ENCODE measurements at regions not wholly inside any gene's neighbourhood (a gene's known extent, or its start where the extent isn't known, plus 50 kb on each side); places are given as distances from the start of the nearest gene placed in this dataset.
"Not testable (repeated sequence)": the region's sequence is repeated elsewhere in the genome, so short reads cannot be mapped to it uniquely, and the experiment has no call there.

DNA sequence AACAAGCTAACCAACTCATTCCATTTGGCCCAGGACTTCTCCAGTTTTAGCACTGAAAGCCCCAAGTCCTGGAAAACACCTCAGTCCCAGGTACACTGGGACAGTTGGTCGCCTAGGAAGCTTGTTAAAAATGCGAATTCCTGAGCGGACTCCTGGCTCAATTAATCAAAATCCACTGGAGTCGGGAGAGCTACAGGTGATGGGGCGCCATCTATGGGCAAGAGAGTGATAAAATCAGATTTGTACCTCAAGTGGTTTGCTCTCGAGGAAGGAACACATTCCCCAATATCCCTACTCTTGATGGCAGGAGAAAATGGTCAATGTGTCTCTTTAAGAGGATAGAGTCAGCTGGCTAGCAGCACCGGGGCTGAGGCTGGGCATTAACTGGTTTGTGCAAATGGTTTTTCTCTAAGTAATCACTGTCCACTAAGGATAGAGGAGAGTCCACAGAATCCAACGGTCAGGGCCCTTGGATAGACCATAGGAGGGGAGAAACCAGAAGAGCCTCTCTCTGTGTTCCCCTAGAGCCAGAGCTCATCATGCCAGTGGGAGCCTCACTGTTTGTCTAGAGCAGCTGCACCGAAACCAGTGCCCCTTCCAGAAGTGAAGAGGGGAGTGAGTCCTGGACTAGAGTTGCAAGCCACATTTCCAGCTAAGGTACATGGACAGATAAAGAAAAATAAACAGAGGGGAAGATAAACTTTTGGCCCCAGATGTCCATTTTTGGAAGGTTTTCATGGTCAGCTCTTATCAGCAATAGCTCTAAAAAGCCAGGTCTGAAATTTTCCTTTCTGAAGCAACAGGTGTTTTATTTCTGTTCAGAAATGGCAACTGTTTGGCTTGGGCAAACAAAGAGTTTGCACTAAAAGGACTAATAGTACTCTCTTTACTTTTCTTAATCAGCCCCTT lies 148.5 kb downstream of the TENT5C start:
- peak; percentile 41 to 46 for DNase-seq

DNA sequence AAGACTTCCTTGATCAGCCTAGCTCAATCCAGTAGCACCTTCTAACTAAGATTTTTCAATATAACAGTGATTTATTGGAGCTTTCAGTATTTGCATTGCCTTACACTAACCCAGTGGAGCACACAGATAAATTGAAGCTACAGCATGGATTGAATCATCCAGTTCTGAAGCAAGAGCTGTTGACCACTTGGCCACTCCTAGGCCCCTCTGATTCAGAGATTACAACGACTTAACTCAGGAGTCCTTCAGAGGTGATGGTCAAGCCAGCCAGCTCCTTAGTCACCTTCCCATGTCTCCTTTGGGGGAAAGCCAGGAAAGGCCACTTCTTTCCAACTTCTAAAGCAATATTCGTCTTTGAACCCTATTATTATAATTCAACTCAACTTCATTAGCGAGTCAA lies 151.8 kb downstream of the TENT5C start:
- no peak for DNase-seq

DNA sequence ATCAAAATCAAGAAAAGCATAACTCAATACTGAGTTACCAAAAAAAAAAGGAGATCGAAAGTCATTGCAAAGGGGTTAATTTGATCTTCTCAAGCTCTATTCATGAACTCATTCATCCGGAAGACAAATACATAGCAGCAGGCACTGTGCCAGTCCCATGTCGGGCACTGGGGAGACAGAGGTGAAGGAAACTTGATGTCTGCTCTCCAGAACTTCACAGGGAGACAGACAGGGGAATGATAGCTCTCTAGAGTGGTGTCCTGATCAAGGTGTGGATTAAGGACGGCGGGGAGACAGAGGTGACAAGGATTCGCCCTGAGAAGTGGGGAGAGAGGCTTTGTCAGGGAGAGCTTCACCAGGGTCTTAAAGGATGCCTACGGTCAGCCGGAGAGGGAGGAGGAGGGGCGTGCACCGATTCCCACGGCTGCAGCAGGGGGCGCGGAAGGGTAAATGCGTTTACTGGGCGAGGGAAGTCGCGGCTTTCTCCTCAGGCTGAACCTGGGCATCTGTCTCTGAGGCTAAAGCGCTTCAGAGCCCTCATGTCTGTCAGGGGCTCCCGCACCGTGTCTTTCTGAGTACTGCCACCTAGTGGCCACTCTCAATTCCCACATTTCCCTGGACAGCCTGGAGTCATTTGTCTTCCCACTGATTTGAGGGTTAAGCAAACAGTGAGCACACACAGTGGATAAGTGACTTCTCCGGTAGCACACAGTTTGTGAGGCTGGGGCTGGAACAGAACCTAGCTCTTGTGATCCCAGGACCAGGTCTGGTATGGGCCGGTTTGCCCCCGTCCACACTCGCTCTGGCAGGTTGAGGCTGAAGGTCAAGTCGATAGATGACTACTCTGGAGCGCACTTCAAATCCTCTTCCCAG lies 152.8 kb downstream of the TENT5C start:
- DNase-seq: peak; percentile 59 to 75

DNA sequence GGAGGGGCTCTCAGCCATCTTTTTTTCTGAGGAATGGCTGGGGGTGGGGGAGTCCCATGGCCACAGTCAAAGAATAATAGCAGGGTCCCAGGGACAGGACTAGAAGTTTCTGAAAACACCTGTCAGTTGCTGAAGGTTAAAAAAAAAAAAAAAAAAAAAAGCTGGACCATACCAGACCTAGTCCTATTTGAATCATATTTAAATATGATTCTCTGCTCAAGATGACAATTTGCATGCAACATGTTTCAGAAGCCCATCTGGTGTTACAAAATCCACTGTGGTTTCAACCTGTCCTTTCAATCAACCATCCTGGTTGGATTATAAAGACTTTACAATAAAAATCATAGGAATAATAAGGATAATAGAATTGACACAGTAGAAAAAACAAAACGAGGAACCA lies 153.7 kb downstream of the TENT5C start:
- DNase-seq: no peak

DNA sequence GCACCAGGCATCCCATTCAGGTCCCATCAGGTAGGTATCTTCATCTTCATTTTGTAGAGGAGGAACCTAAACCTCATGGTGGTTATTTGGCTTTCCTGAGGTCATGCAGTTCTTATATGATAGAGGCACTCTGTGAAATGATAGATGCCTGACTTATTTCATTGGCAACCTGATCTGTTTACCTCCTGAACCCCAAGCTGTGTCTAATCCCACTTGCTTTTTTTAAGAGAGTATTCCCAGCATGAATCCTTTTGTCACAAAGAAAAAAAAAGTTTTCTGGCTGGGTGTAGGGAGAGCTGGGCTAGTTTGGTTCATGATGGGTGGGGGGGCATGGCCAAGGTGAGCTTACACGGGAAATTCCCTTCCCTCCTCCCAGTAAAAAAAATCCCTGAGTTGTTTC lies 154.2 kb downstream of the TENT5C start:
- no peak for DNase-seq

DNA sequence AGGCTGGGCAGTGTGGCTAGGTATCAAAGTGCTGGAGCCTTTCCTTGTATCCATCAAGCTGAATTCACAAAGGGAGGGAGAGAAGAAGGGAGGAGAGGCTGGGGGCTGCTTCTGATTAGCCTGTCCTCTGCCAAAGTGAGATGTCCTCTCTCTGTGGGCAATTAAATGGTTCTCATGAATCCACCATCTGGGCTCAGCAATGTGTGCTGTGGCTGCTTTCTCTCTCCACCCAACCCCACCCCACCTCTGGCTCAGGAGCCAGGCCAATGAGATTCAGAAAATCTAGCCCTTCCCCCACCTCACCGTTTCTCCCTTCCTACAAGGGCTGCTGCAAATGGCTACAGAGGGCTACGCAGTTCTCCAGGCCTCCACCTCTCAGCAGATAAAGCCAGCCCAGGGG lies 154.6 kb downstream of the TENT5C start:
- no peak for DNase-seq

DNA sequence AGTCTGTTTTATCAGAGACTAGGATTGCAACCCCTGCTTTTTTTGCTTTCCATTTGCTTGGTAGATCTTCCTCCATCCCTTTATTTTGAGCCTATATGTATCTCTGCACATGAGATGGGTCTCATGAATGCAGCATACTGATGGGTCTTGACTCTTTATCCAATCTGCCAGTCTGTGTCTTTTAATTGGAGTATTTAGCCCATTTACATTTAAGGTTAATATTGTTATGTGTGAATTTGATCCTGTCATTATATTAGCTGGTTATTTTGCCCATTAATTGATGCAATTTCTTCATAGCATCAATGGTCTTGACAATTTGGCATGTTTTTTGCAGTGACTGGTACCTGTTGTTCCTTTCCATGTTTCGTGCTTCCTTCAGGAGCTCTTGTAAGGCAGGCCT lies 161.7 kb downstream of the GDAP2 start:
- DNase-seq: not testable (repeated sequence)

DNA sequence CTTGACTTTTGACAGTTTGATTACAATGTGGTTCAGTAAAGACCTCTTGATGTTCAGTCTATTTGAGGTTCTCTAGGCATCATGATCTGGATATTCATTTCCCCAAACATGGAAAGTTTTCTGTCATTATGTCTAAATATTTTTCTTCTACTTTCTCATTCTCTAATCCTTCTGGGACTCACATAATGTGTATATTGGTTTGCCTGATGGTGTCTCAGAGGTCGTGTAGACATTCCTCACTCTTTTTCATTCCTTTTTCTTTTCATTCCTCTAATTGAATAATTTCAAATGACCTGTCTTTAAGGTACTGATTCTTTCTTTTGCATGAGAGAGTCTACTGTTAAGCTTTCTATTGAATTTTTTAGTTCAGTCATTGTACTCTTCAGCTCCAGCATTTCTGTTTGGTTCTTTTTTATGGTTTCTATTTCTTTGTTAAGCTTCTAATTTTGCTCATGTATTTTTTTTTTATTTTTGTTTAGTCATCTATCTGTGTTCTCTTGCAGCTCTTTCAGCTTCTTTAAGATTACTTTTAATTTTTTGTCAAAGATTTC lies 158.4 kb downstream of the GDAP2 start:
- no peak for DNase-seq

DNA sequence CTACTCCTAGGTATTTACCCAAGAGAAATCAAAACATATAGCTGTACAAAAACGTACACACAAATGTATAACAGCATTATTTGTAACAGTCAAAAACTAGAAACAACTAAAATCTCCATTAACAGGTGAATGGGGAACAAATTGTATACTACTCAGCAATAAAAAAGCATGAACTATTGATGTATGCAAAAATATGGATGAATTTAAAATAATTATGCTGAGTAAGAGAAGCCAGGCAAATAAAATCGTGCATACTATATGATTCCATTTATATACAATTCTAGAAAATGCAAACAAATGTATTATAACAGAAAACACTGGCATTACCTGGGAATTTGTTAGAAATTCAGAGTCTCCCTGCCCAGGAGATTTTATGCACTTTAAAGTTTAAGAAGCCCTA lies 150.1 kb downstream of the GDAP2 start:
- DNase-seq: no peak

DNA sequence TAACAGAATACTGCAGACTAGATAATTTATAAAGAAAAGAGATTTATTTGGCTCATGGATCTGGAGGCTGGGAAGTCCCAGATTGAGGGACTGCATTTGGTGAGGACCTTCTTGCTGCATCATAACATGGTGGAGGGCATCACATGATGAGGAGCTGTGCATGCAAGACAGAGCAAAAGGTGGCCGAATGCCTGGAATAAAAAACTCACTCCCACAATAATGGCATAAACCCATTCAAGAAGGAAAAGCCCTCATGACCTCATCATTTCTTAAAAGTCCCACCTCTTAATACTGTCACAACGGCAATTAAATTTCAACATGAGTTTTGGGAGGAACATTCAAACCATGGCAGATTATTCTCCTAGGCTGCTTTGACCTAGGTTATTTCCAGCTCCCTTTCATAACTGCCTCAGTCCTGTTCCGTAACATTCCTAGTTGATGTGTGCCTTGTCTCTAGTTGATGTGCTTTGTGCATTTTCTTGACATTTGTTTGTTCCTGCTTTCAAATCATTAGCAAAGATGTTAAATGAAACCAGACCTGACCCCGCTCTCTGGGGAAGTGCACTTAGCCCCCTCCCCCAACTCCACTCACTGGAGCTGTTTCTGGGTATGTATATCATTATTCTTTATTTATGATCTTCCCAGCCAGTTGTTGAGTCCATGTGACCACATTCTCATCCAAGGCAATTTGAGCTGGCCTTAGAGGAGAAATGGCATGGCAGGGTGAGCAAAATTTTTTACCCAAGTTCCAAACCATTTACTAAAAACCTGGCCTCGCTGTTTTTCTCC lies 148.5 kb downstream of the GDAP2 start:
- DNase-seq: no peak

DNA sequence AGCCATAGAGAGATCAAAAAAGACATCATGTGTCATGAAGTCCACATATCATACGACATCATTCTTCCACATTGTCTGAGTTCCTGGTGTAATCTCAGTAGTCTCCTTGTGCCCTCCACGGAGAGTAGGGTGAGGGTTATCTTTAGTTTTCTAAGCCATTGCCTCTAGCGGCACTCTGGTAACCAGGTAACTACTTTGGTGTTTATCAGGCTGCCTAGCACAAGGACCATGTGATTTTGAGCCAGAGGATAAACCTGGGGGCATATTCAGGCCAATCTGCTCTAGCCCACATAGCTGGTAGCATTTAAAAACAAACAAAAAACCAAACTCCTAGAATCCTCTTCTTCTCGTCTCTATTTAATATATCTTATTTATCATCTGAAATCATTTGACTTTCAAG lies 147.4 kb downstream of the GDAP2 start:
- no peak for DNase-seq

DNA sequence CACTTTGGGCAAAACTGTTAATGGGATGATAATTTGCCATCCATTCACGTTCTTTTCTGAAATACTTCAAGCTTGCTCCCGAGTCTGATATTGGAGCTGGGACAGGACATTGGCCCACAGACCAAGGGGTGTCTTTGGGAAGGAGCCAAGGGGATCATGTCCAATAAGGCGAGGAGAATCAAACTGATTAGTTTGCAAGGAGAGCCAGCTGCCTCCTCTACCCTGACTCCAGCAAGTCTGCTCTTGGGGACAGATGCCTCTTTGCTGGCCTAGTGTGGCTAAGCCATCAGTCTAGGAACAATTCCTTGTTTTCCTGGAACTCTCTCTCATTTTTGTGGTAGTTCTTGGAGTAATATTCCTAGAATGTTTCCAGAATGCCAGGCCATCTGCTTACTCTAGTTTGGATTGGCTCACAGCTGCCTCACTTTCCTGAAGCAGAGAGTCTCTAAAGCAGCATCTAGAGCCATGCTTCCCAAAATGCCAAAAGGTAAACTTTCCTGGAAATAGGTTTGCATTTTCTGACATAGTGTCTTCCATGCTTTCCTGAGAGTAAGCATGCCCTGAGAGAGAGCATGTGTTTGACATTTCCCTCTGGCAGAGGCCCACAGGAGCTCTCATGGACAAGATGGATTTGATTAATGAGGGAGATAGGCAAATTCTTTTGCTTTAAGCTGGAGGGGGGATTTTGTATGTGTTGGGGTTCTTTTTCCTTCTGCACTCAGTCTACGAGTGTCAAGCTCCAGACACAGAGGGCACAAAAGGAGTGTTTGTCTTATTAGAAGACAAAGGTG lies 145.6 kb downstream of the GDAP2 start:
- DNase-seq: no peak

DNA sequence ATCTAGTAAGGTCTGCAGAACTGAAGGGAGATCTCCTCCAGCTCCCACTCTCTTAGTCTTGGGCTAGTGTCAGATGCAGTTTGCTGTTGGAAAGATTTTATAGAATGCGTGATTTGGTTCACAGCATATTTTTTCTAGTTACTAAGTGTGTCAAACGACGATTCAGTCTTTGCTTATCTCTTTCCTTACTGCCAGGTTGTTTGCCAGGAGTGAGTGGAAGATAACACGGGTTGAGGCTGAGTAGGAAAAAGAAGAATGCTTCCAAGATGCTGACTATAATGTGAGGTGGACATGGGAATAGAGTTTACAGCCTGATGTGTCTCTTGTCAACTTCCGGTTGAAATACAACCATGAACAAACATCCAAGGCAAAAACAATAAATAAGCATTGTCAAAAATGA lies 141.4 kb downstream of the GDAP2 start:
- DNase-seq: no peak

DNA sequence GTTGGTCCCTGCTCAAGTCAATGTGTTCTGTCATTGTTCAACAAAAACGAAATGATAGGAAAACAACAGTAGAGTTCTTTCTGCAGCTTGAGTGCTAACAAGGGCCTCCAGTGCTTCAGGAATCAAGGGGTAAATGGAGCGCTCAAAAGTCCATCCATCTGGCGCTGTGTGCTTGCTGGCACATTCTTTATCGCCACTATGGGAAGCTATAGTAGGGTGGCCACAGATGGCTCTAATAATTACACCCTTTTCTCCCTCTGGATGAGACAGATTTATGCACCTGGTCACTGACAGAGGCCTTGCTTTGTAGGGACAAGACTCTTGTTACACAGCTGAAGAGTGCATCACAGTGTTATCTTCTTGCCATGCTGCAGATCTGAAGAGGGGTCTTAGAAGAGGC lies 136.0 kb downstream of the GDAP2 start:
- no peak for DNase-seq

DNA sequence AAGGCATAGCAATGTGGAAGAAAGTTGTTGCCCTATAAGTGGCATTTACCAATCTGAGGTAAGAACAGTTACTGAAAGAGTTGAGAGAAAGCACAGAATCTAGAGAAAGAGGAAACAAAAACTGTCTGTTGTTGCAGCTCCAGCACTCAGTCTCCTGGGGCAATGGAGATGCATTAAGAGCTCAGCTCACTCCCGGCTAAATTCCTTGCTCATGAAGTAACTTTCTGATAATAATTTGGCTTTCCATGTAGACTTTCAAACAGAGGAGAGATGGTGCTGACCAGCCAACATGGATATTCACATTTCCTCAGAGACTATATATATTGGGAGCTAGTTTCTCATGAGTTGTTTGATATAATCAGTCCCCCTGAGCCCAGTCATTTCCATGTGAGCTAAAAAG lies 135.3 kb downstream of the GDAP2 start:
- DNase-seq: no peak

DNA sequence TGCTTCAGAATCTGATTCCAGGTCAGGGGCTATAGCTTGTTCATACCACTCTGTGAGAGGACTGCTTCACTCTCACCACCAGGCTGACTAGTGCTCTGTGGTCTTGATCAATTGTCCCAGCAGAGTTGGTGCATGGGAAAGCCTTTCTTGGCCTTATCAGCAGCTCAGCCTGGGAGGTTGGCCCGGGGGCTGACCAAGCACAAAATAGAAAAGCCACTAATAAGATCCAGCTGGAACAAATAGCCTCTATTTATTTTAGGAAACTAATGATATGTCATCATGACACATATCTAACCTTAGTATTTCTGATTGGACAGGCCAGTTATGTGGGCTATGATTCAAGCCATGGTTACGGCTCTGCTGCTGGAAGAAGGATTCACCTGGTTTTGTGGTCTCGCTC lies 134.2 kb downstream of the GDAP2 start:
- DNase-seq: no peak

DNA sequence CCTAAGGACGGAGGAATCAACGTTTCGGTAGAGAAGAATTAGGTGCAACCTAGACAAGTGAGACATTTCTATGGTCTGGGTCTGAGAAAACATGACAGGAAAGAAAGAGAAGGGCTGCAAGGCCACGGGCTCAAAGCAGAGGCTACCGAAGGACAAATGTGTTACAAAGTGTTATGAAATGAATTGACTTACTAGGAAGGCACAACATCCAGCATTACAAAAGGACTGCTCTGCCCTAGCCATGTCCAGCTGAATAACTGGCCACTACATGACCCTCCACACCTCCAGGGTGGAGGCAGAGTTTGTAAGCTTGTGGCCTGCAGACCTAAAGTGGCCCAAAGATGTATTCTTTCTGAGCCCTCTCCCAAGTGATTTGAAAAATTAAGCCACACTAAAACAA lies 133.6 kb downstream of the GDAP2 start:
- DNase-seq: no peak

DNA sequence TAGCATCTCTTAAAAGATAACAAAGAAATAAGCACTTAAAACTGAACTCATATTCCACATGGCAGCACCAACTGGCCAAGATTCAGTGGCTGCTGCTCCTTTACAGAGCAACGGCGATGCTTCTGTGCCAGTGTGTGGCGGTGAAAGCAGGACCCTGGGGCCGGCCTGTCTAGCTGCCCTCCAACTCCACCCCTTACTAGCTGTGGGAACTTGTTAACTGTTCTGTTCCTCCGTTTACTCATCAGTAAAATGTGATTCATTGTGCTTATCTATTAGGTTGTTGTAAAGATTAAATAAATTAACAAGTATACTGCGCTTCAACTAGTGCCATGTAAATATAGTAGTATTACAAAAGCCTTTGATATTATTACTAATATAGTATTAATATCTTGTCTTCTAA lies 133.2 kb downstream of the GDAP2 start:
- DNase-seq: no peak

DNA sequence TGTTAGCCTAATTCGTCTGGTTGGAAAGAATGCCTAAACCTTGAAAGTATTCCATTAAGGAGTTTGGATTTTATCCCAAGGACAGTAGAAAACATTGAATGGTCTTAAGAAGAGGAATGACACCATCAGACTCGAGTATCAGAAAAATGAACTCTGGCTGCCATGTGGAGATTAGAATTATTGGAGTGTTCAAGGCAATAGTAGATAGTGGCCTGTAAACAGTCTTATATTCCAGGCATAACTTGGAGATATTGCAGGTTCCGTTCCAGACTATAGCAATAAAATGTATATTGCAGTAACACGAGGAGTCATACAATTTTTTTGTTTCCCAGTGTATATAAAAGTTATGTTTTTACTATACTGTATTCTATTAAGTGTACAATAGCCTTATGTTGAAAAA lies 130.9 kb downstream of the GDAP2 start:
- DNase-seq: no peak

DNA sequence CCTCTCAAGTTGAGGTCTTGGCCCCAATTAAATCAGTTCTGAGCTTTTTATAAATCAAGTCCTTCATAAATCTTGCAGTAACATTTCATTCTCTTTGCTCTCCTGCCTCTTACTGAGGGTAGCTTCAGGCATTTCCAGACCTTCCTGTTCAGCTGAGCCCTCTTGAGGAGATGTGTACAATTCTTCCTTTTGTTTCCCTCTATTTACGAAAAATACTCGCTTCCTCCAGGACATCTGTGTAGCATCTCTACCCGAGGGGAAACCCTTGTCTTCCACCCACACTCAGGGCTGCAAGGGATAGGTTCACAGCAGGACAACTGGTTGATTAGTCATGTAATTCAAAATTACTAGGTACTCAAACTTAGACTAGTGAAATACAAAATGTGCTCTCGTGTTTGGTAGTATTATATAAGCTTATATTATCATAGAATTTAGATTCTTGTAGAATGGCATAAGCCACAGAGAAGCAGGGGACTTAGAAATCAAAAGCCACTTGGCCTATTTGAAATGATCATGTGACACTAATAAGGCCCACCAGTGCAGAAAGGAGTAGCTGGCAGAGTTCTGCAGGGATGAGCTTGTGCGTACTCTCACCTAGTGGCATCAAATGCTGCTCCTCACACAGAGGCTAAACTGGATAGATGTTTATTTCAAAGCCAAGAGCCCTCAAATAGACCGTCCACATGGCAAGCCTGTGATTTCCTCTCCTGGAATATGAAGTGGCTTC lies 126.7 kb downstream of the GDAP2 start:
- DNase-seq: no peak

DNA sequence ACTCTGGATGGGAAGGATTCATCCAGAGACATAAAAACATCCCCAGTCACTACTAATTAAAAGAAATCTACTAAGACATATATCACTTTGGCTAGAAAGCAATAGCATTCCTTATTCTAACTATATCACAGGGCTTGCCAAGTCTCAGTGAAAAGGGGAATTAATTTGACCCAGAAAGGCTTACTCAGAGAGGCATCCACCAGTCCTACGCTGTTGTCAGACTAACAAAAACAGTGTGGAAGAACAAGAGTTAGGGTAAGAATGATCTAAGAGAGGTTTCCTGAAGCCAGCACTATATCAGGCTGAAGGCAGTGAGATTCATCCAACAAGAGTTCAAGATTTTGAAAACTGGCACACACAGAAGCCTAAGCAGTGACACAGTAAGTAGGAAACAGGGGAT lies 126.1 kb downstream of the GDAP2 start:
- no peak for DNase-seq

Data from inflammatory macrophage (primary cell).